ENCODE measurements at regions not wholly inside any gene's neighbourhood (a gene's known extent, or its start where the extent isn't known, plus 50 kb on each side); places are given as distances from the start of the nearest gene placed in this dataset.
A peak's percentile ranks its signal among the peaks of the same experiment; 100 is the strongest.

DNA sequence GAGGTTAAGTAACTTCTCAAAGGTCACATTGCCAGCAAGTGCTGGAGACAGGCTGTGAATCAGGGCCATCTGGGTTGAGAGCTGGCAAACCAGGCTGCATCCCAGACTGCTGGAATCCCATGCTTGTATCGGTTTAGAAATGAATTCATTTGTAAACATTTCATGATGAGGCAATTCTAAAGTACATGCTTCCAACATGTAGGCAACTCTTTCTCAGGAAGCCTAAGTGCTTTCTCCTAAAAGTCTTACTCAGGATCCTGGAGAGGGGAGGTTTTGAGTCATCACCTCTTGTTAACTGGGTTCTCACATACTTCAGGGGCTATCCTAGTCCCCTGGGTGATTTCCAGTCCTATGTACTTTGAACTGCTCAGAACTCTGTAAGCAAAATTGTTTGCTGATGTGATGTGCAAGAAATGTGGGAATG, 416.5 kb downstream of the MEIS1 start:
- no peak for DNase-seq

GRCh38 chr2:66852953-66853352, 418.0 kb downstream of the MEIS1 start:
- DNase-seq: no peak

GRCh38 chr2:66853585-66853984, 418.7 kb downstream of the MEIS1 start:
- DNase-seq: no peak

DNA sequence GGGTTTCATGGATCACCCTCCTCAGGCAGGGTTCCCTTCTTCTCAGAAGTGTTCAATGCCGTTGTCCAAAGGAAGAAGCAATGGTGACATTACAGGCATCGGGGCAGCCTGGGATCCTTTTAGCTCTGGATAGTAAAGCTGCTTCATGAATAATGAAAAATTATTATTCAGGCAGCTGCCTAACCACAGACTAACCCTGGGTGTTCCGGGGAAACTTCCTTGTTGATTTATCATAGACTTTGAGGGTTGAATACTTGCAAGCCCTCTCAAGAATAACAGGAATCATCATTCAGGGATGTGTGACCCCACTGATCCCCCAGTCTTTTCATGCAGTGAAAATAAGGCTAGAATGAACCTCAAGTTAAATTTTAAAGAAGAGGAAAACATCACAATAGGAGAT, 419.4 kb downstream of the MEIS1 start:
- no peak for DNase-seq

GRCh38 chr2:66862885-66863650, 428.1 kb downstream of the MEIS1 start:
- DNase-seq: no peak

GRCh38 chr2:66865161-66865560, 430.2 kb downstream of the MEIS1 start:
- DNase-seq: no peak

- no peak for DNase-seq
Measured at GRCh38 chr2:66866331-66867062, 431.6 kb downstream of the MEIS1 start.

DNA sequence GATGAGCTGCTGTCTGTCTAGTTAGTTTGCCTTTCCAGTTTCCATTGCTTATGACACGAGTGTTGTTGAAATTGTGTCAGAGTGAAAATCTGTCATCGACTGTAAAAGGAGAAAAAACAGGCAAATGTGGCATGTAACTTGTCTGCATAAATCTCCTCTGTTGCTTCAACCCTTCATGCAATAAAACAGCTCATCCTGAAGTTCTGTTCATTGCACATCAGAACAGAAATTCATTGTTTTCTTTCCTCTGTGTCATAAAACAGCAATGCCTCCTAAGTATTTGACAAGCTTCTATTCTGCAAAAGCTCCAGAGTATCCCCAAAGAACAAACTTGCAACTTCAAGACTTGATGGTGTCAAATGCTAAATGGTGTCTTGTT, 432.1 kb downstream of the MEIS1 start:
- no peak for DNase-seq

DNA sequence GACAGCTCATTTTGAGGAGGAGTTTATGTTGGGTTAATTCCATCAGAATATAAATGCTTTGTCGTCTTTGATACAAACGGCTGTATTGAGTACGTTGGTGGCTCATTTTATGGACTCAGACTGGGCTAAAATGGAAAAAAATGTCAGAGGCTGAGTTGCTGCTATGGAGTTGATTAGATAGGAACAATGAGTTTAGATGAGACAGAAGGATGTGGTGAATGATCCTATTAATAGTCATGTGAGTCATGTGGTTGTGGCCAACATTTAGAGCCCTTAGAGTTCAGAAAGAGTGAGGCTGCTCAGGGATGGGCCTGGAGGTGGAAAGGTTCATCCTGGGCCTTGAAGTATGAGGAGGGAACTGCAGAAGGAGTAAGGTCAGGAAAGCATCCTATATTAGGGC, 434.2 kb downstream of the MEIS1 start:
- no peak for DNase-seq

DNA sequence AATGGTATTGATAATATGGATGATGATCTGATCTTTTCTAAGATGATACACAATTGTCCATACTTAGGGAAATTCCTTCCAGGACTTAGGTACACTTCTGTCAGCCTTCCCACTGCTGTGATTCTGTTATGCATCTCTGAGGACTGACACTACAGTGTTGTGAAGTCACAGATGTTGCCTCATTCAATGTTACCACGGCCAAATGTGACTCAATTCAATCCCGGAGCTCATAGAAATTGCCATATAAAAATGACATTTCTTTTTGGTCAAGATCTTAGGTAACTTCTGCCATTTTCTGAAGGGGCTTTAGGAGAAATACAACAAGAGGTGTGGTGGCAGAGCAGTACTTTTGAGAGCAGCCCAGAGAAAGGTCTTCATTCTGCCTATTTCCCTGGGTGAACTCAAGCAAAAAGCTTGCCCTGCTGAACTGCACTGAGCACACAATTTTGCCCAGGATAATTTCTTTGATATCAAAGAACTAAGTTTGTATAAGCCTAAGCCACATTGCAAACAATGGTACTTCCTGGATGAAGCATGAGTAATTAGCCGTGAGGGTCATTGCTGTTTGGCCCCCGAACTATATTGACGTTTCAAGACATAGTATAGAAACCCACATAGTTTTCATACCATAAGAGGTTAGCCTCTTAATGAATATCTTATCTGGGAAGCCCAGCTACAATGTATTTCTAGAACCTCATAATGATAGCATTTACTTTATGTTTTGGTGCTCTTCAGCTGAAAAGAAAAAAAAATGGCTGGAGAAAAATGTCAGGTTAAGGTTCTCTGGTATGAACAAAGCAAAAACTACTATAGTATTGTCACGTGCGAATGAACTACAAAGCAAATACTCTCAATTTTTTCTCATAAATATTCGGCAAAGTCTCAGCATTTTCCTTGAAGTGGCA, 437.4 kb downstream of the MEIS1 start:
- DNase-seq: no peak

DNA sequence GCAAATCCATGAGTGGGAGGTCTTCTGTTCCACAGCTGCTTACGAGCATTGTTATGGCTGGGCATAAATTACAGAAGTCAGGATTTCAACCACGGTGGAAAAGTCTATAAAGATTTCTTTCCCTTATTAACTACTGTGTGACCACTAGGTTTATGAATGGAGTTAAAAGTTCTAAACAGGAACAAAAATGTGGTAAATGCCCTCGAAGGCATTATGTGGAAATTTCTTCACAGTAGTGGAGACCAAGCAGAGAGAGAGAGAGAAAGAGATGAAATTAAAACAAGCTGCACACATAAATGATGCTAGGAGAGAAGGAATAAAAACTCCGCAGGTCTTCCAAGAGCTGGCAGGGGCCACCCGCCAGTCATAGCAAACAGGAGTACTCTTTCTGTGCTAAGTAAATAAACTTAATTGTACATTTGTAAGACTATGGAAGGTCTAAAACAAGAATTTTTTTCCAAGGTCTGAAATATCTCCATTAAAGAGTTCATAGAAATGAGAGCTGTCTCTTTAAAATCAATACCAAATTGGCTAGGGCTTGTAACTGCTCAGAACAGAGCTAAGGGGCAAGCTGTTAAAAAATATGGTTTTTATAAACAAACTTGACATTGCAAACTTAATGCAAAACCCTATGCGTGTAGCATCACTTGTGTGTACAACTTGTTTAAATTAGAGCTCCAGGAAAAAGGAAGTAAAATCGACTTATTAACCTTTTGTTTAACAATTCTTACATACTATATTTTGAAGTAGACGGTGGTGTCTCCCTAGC, 438.2 kb downstream of the MEIS1 start:
- DNase-seq: no peak

DNA sequence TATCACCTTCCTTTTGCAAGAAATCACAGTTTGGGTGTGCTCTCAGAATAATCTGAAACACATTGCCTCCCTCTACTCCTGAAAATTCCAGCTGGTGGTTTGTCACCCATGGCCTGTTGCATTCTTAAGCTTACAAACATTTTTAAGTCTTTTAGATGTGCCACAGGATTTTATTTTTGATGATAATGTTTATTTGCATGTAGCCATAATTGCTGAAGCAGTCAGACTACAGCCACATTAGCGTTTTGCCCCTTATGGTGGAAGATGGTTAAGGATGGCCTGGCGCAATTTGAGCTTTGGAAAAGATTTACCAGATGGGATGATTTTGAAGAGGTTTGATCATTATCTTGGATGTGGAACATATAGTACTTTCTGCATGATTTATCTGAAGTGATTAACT, 439.5 kb downstream of the MEIS1 start:
- DNase-seq: no peak

DNA sequence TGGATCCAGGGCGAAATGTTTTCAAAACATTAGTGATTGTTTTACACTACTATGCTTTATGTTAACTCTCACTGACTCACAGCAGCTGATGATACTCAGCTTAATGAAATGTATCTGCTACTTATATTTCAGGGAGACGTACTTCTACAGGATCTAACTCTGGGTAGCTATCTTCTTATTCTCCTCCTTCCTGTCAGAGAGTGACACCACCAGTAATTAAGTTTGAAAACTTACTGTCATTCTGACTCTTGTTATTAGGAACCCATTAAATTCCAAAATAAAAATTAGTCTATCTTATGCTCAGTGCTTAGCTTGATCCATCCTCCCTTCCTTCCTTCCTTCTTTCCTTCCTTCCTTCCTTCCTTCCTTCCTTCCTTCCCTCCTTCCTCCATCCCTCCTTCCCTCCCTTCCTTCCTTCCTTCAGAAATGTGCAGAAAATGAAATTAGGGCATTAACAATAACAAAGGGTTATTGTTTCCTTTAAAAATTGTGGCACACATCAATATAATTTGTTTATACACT, 441.1 kb downstream of the MEIS1 start:
- DNase-seq: no peak

DNA sequence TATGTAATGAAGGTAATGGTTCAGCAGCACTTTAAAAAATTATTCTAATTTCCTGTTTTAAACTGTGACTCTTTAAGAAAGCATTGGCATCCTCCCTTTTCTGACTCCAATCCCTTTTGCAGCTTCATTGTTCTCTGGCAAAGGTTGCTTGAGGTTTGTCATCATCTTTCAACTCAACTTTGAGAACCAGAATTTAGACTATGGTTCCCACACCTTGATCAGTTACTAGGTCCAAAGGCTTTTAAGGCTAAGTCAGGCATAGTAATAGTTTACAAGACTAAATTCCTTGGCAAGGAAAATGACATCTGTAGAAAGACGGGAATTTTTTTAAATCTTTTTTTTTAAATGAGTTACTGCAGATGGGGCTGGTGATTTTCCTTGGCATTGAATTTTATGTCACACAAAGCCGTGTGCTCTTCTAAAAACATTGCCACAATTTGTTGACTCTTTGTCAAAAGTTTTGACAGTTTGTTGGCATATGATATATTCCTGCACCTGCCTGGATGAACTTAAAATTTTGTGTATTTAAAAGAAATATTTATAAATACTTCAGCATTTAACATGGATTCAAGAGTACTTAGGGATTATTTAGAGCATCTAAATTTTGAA, 451.0 kb downstream of the MEIS1 start:
- no peak for DNase-seq

DNA sequence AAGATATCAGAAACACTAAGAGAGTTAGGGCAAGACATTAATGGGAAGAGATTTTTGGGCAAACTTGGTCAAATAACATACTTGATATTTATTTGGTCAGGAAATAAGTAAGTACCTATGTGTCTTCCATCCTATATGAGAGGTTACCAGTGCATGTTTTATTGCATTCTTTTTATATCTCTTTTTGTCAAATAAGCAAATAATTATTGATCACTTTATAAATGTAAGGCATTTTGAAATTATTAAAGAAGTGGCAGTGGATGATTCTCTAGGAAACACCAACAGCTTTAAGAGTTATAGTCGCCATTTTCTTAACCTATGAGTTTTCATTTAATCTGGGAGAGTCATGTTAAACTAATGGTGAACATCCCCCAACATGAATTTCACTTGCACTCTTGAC, 453.3 kb downstream of the MEIS1 start:
- no peak for DNase-seq

- peak; percentile 48 for DNase-seq
Measured at GRCh38 chr2:66888791-66889631, 454.1 kb downstream of the MEIS1 start.

DNA sequence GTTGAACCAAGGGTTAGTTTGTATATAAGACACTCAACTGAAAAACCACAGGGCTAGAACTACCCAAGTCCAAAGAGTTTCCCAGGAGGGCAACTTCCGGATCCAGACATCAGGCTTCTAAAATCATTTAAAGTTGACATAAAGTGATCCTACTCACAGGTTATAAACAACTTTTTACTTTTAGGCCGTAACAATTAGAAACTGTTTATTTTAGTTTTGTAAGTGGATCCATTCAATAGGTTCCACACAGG, 454.6 kb downstream of the MEIS1 start:
- DNase-seq: no peak

DNA sequence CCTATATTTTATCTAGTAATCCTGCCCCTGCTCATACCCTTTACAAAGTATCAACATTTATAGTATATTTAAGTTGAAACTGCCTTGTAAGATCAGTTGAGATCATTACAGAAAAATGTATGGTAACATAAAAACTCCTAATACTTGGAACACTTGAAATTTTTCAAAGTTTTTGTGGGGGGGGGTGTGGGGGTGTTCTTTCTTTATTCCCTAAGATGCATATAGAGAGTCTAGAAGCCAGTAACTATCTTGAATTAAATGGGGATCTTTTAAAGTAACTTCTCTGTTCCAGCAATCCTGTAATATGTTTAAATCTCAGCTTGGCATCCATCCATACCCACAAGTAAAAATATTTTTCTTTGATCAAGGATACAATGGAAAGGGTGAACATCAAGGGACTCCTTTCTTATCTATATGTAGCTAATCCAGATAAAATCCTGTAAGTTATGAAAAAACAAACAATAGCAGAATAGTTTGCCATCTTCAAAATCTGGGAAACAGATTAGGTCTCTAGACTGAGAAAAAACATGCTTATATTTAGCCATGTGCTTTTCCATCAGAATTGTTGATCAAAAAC, 455.3 kb downstream of the MEIS1 start:
- DNase-seq: no peak

DNA sequence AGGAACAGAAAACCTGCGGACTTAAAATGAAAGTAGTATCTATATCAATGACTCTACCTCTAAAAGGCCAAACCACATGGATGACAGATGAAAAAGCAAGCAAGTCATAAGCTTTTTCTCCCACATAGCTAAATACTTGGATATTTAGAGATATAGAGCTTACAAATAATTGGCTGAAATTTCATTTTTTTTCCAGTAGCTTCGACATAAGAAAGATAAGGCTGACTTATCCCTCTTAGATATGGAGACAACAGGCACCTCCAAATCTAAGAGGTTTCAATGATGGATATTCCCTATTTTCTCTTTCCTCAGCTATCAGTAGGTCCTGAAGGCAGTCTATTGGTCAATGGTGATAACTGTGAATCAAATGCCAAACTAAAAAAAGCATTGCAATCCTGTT, 460.3 kb downstream of the MEIS1 start:
- DNase-seq: no peak

GRCh38 chr2:66896131-66896530, 461.2 kb downstream of the MEIS1 start:
- DNase-seq: no peak

DNA sequence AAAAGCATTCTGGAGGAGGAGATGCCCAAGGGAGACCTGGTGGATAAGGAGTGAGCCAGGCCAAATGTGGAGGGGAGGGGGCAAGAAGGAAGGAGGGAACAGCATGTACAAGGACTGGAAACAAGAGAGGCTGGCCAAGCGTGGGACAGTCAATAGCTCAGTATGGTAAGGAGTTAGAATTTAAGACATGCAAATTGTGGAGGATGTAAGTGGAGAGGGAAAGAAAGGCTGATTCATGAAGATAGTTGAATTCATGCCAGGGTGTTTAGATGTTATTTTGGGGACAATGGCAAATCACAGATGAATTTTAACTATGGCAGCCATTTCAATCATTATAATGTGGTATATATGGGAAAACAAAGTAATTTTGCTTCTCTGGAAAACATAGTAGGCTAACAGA, 462.3 kb downstream of the MEIS1 start:
- DNase-seq: no peak
